ENCODE measurements at regions not wholly inside any gene's neighbourhood (a gene's known extent, or its start where the extent isn't known, plus 50 kb on each side); places are given as distances from the start of the nearest gene placed in this dataset.
"Not testable (repeated sequence)": the region's sequence is repeated elsewhere in the genome, so short reads cannot be mapped to it uniquely, and the experiment has no call there.

DNA sequence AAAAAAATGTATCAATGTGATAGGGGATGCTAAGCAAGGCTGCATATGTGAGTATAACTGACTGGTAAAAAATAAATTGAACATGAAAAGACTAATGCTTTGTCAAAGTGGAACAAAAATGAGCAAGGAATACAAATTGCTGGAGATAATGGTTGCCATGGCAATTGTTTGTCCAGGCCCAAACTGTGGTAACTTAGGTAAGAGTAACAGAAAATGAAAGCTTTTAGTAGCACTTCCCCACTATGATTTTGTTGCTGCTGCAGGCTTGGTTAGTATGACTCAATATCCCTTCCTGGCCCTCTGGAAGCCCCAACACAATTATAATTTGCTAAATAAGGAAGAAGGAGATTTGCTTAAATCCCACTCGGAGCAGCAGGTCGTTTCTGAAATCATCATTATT, 577.1 kb downstream of the DOK5 start:
- H3K9me3 Mint-ChIP-seq, result peaks cover 5 to 8% of the 10 kb centered on the region in 2 donors
- DNase-seq (ENCODE audit: low spot score in 2 of 2), result no peak
- H3K27ac Mint-ChIP-seq, result no peak overlapping the region
- no peaks in the 10 kb centered on the region for H3K36me3 Mint-ChIP-seq
- no peak for ATAC-seq

DNA sequence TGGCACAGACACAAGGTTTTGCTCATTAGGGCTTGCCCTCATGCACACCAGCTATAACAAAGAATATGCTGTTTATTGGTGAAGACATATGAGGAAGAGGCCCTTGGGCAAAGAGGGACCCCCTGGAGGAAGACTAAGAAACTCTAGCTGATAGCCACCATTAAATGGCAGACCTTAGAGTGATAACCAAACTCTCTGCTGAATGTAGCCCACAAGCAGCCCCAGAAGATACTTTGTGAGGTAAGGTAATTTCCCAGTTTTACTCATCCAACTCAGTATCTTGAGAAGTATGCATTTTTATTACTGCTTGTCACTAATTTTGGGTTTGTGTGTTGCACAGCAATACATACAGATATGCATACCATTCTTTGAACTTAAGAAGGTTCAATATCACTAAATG, 563.3 kb downstream of the DOK5 start:
- H3K27ac Mint-ChIP-seq, result no peak overlapping the region
- peaks cover 0 to 4% of the 10 kb centered on the region in 2 donors for H3K36me3 Mint-ChIP-seq
- ATAC-seq, result no peak
- DNase-seq (ENCODE audit: low spot score in 2 of 2), result no peak
- H3K9me3 Mint-ChIP-seq, result peaks cover 4 to 14% of the 10 kb centered on the region in 2 donors

DNA sequence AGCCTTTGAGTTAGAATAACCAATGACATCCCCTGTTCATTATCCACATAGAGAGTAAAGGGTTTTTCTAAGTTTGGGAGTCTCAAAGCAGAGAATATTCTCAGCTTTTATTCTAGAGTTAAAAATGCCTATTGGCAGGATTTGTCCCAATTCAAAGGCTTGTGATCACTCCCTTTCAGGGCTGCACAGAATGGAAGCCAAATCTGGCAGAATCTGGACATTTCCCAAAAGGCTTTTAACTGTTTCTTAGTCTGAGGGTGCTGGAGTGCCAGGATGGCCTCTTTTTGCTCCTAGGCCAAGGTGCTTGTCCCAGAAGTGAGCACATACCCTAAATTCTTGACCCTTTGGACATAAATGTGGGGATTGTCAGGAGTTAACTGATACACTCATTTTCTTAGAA, 556.6 kb downstream of the DOK5 start:
- Mint-ChIP-seq H3K36me3 (peaks cover 0 to 4% of the 10 kb centered on the region in 2 donors), H3K27ac (no peak overlapping the region)
- no peak for ATAC-seq

DNA sequence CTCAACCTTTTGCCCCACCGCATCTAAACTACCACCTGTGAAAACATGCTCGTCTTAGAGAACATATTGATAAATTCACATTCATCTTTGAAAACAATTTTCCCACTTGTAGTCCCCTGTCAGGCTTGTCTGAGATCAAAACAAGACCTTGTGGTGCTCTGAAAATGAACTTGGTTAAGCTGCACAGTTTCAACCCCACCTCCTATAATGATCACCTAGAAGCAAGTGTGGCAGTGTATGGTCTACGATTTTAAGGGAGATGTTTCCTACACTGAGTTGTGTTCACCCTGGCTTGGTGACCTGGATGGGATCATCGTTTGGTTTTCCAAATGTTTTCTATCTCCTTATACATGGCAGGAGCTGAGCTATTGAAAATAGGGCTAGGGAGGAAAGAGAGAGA, 539.4 kb downstream of the DOK5 start:
- no peak overlapping the region for H3K27ac Mint-ChIP-seq
- peaks cover 0 to 4% of the 10 kb centered on the region in 2 donors for H3K9me3 Mint-ChIP-seq
- DNase-seq (ENCODE audit: low spot score in 2 of 2) (no peak), ATAC-seq (no peak)
- no peaks in the 10 kb centered on the region for H3K36me3 Mint-ChIP-seq

More for the DNA sequence above, 556.6 kb downstream of the DOK5 start:
- peaks cover 13 to 19% of the 10 kb centered on the region in 2 donors for H3K9me3 Mint-ChIP-seq
- no peak for DNase-seq (ENCODE audit: low spot score in 2 of 2)

DNA sequence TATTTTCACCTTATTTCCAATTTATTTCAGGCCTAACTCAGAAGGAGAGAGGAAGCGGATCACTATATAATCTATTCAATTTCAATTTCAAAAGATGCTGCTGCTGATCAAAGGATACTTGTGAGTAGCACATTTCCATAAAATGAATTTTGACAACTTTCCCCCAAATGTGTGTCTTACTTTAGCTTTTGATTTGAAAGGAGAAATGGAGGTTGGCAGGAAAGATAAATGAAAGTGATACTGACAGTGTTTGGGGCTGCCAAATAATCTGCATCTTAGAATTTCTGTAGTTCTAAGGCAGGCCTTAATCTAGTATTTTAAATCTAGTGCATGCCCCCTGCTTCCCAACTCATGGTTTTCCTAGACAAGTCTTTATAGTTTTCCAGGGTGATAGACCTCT, 535.4 kb downstream of the DOK5 start:
- Mint-ChIP-seq H3K27ac (no peak overlapping the region), H3K36me3 (no peaks in the 10 kb centered on the region), H3K9me3 (peaks cover 0 to 4% of the 10 kb centered on the region in 2 donors)
- ATAC-seq (no peak), DNase-seq (ENCODE audit: low spot score in 2 of 2) (no peak)

DNA sequence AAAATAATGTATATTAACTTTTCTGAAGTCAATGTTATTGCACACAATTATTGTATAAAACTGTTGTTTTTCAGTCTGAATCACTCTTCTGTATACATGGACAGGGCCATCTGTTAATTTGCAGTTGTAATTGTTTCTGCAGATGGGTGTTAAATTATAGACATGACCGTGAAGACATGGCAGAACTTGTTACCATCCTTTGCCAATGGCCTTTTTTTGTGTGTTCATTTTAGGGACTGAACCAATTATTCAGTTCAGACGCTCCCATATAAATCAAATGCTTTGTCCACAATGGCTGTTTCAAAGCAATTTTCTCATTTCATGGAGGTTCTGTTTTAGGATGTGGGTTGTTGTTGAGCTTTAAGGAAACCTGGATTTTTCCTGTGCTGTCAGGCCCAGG, 533.7 kb downstream of the DOK5 start:
- ATAC-seq, result no peak
- H3K36me3 Mint-ChIP-seq, result no peaks in the 10 kb centered on the region

DNA sequence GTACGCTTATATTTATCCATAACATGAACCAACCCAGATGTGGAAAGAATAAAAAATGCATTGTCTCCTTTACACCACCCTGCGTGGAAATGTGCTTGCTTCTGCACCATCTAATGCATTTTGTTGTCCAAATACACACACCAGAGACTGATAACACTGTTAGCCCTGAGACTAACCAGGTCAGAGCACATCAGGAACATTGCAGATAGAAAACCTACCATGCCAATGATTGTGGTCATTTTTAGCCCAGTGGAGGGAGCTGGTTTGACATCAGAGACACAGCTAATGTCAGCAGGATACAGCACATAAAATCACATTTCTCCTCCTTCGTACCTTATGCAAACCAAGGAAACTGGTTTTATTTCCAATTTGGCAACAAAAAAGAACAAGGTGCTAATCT, 528.7 kb downstream of the DOK5 start:
- ATAC-seq (no peak), DNase-seq (ENCODE audit: low spot score in 2 of 2) (no peak)
- Mint-ChIP-seq H3K36me3 (no peaks in the 10 kb centered on the region), H3K27ac (no peak overlapping the region), H3K9me3 (peaks cover 0 to 9% of the 10 kb centered on the region in 2 donors)

More for the DNA sequence above, 533.7 kb downstream of the DOK5 start:
- no peak overlapping the region for H3K27ac Mint-ChIP-seq
- DNase-seq (ENCODE audit: low spot score in 2 of 2), result no peak
- peaks cover 0 to 4% of the 10 kb centered on the region in 2 donors for H3K9me3 Mint-ChIP-seq

DNA sequence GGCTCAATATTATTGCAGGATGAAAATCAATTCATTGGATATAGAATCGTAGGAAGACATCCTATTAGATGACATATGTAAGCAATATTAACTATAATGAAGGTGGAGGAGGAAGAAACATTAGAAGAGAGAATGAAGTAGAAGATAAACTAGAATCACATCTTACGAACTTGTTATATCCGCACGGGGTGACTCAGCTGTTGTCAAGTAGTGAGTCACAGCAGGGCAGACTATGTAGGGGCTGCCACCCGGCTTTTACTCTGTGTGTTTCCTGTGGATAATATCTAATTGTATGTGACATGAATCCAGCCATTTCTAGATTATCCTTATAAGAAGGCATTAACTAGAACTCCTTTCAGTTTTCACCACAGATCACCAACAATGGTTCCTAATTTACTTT, 520.2 kb downstream of the DOK5 start:
- H3K27ac Mint-ChIP-seq, result no peak overlapping the region
- ATAC-seq, result no peak

DNA sequence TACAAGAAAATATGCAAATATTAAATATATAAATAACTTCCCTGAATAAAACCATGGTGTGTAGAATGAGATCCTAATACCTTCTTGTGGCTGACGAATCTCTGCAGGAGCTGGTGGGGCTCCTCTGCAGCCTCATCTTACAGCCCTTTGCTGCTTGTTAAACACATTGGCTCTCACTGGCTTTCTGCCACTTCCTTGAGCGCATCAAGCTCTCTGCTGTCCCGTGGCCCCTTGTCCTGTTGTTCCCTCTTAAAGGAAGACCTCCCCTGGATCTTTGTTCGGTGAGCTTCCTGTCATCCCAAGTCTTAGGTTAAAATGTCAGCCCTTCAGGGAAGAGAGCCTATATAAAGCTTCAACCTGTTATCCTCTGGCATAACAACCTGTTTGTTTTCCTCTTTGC, 519.6 kb downstream of the DOK5 start:
- ATAC-seq (no peak), DNase-seq (ENCODE audit: low spot score in 2 of 2) (no peak)
- no peak overlapping the region for H3K27ac Mint-ChIP-seq
- no peaks in the 10 kb centered on the region for H3K36me3 Mint-ChIP-seq
- H3K9me3 Mint-ChIP-seq, result peaks cover 5 to 6% of the 10 kb centered on the region in 2 donors

More for the DNA sequence above, 520.2 kb downstream of the DOK5 start:
- no peak for DNase-seq (ENCODE audit: low spot score in 2 of 2)
- H3K9me3 Mint-ChIP-seq, result peaks cover 5 to 6% of the 10 kb centered on the region in 2 donors
- H3K36me3 Mint-ChIP-seq, result no peaks in the 10 kb centered on the region

DNA sequence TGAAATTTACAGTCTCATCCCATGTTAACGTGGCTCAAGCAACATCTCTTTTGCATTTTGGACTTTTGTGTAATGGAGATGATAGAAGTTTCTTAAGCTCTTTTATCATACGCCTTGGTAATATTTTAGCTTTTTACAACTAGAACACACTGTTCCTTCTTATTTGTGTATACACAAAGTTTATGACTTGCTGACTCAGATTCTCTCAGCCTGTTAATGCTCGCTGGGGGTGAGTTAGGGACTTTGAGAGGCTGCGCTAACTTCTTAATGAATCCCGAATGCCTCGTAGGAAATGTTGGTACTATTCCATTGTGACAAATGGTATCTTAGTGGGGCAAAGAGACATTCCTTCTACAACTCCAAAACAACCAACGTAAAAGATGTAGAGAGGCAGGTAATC, 509.7 kb downstream of the DOK5 start:
- no peaks in the 10 kb centered on the region for H3K9me3 Mint-ChIP-seq
- ATAC-seq (no peak), DNase-seq (ENCODE audit: low spot score in 2 of 2) (no peak)
- no peak overlapping the region for H3K27ac Mint-ChIP-seq
- H3K36me3 Mint-ChIP-seq, result no peaks in the 10 kb centered on the region

DNA sequence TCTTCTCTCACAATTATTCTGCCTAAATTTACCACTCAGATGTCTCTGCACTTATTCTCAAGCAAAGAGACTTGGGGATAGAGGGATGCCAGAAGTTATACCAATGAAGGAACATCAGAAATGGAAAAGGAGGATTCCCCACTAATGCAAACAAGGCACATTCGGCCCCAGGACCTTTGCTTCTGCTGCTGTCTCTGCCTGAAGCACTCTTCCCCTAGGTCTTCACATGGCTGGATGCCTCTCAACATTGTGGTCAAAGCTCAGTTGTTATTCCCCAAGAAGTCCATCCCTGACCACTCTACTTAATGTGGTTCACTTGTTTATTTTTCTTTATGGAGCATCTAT, 508.7 kb downstream of the DOK5 start:
- H3K9me3 Mint-ChIP-seq, result no peaks in the 10 kb centered on the region
- no peak overlapping the region for H3K27ac Mint-ChIP-seq
- DNase-seq (ENCODE audit: low spot score in 2 of 2), result no peak
- ATAC-seq, result no peak
- H3K36me3 Mint-ChIP-seq, result no peaks in the 10 kb centered on the region

DNA sequence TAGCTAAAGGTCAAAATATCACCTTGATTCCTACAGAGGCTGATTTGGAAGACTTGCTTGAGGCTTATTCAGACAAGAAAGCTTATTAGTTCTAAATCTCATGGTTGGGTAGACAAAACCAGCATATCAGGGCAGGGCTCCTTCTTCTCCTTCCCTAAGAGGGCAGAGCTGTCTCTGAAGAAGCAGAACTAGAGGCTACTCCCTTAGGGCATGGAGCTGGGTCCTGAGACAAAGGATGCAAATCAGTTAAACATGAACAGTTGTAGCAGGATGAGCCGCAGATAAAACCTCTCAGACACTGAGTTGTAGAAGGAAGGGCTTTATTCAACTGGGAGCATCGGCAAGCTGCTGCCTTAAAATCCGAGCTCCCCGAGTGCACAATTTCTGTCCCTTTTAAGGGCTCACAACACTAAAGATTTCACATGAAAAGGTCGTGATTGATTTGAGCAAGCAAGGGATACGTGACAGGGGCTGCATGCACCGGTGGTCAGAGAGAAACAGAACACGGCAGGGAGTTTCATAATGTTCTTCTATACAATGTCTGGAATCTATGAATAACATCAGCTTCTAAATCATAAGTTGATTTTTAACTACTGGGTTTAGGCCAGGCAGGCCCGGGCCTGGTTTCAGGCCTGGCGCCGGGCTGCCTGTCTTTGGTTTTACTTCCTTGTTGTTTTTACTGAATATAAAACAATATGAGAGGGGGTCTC, 508.2 kb downstream of the DOK5 start:
- not testable (repeated sequence) for ATAC-seq; H3K27ac Mint-ChIP-seq; H3K36me3 Mint-ChIP-seq; H3K9me3 Mint-ChIP-seq; DNase-seq (ENCODE audit: low spot score in 2 of 2)

DNA sequence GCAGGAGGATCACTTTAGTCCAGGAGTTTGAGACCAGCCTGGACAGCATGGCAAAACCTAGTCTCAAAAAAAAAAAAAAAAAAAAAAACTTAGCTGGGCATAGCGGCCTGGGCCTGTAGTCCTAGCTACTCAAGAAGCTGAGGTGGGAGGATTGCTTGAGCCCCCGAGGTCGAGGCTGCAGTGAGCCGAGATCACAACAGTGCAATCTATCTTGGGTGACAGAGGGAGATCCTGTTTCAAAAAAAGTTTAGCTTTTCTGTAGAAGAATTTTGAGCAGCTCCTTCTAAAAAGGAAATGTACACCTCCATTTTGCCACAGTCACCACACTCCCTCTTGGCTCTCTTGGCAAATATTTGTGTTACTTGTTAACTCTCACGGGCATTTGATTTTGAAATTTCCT, 505.8 kb downstream of the DOK5 start:
- DNase-seq (ENCODE audit: low spot score in 2 of 2) (no peak), ATAC-seq (no peak)
- Mint-ChIP-seq H3K9me3 (no peaks in the 10 kb centered on the region), H3K27ac (no peak overlapping the region), H3K36me3 (no peaks in the 10 kb centered on the region)

DNA sequence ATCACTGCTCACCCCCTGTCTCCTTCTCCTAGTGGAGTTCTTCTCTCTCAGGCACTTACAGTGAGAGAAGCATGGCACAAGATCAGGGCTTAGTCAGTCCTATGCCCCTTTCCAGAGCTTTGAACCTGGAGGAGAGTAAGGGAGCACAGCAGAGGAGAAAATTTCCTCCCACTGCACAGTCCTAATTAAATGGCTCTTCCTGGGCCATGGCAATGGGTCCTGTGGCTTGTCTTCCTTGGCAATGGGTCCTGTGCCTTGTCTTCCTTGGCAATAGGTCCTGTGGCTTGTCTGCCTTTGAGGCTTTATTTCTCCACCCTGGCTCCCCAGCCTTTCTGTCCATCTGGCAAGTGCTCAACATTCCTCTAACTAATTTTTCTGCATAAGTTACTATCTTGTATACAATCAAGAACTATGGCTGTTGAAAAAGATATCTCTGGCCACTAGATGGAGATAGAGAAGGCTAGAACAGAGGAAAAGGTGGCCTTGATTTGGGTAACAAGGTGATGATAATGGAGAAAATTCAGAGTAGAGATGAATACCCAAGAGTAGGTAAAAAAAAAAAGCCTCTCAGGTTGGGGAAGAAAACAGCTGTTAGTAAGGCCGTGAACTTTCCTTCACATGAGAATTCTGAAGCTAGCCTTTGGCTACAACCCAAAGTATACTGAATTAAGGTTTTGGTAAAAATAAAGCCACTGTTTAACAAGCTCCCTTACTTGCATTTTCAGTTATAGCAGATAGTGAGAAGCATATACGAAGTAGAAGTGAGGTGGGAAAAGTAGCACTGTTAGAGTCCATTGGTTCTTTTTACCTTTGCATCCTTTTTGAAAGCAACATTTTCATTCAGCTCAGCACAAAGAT, 504.9 kb downstream of the DOK5 start:
- no peaks in the 10 kb centered on the region for H3K9me3 Mint-ChIP-seq
- no peak overlapping the region for H3K27ac Mint-ChIP-seq
- DNase-seq (ENCODE audit: low spot score in 2 of 2) (no peak), ATAC-seq (no peak)
- no peaks in the 10 kb centered on the region for H3K36me3 Mint-ChIP-seq

DNA sequence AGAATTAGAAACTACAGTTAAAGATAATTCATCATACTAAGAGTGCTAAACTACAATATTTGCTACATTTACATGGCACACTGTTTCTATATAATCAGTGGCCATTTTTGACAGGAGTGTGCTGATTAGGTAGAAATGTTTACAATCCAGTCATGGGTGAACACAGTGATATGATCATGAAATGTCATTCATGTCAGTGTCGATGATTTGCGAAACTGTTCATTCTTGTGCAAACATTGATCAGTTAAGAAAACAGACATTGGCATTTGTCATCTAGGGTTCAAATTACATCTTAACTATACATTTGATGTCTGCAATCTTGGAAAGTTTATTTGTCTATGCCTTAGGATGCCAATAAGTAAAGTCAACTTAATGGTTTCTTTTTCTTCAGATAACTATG, 474.9 kb downstream of the DOK5 start:
- Mint-ChIP-seq H3K36me3 (no peaks in the 10 kb centered on the region), H3K27ac (no peak overlapping the region), H3K9me3 (no peaks in the 10 kb centered on the region)
- ATAC-seq (no peak), DNase-seq (ENCODE audit: low spot score in 2 of 2) (no peak)

DNA sequence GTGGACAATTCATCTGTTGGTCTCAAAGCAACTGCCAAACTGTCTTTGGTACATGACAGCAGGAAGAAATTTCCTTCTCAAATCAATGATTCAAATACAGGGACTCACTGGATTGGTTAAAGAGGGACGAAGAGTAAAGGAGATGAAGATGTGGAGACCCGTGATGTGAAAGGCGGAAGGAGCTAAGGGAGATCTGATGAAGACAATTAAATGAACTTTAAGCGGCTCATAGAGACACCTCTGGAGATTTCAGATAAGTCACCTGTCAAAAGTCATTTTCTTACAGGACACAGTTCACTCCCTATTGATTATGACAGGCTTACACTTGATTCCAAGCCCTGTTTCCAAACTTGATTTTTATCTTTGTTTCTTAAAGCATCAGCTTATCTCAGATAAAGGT, 466.3 kb downstream of the DOK5 start:
- no peak for DNase-seq (ENCODE audit: low spot score in 2 of 2)
- no peak overlapping the region for H3K27ac Mint-ChIP-seq
- no peak for ATAC-seq
- no peaks in the 10 kb centered on the region for H3K9me3 Mint-ChIP-seq
- H3K36me3 Mint-ChIP-seq, result no peaks in the 10 kb centered on the region

DNA sequence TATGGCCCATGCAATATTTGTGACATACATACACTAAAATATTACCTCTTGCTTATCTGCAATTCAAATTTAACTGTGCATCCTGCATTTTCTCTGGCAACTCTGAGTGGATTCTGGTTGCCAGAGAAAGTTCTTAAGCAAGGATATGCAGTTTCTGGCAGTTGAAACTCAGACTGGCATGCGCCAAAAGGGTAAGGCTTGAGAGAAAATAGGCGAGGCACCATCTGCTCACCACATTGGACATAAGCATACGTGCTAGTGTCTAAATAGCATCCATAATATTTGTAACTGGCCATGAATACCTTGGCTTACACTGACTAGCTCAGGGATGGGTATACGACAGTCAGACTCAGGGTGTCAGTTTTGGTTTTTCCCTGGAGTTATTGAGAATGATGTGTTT, 465.1 kb downstream of the DOK5 start:
- Mint-ChIP-seq H3K36me3 (no peaks in the 10 kb centered on the region), H3K9me3 (no peaks in the 10 kb centered on the region), H3K27ac (no peak overlapping the region)
- DNase-seq (ENCODE audit: low spot score in 2 of 2) (no peak), ATAC-seq (no peak)

DNA sequence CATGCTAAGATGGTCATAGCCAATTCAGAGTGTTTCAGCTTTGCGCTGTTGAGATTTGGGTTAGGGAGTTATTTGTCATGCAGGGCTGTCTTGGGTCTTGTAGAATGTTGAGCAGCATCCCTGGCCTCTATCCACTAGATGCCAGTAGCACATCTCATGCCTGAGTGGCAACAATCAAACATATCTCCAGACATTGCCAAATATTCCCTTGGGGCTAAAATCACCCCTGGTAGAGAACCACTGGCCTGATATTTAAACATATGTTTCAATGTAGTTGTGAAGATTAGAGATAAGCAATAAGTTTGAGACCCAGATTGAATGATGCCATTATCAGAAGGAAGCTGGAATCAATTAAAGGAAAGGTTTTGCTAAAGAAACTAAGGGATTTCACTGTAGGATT, 463.3 kb downstream of the DOK5 start:
- DNase-seq (ENCODE audit: low spot score in 2 of 2) (no peak), ATAC-seq (no peak)
- Mint-ChIP-seq H3K27ac (no peak overlapping the region), H3K36me3 (no peaks in the 10 kb centered on the region), H3K9me3 (no peaks in the 10 kb centered on the region)

All from activated naive CD4-positive, alpha-beta T cell treated with anti-CD3 and anti-CD28 coated beads, Interleukin-2, amount 50 U/mL, for 72 hours (primary cell).